HCT116 (cell line): ENCODE measurements at regions not wholly inside any gene's neighbourhood (a gene's known extent, or its start where the extent isn't known, plus 50 kb on each side); places are given as distances from the start of the nearest gene placed in this dataset.

Experiments
- ATAC-seq: fragments of 200-7000 bp; cut with Tn5 transposase; 2 replicates; pipeline ENCODE4 v1.9.1; 2020; ENCODE audit warnings: mild to moderate bottlenecking, moderate library complexity
- BruUV-seq: library from RNA; stranded (reverse); fragments of 400-500 nt; replicated peaks from 2 replicates; lab custom pipeline; 2021; lab: Mats Ljungman, UMichigan
- CTCF ChIA-PET: fragments of 300-600 bp; sonication (Branson Sonifier 250); formaldehyde crosslinking; loops from one replicate; lab custom pipeline; 2021; ENCODE audit warnings: antibody characterized with exemption; lab: Charles Lee
- POLR2A ChIA-PET: fragments of 300-600, 350-600 bp; sonication (Branson Sonifier 250); formaldehyde crosslinking; loops from one replicate; lab custom pipeline; 2021; ENCODE audit warnings: antibody characterized with exemption; lab: Charles Lee
- RAD21 ChIA-PET, 2 experiments: fragments of 300-600 bp; sonication (Branson Sonifier 250); formaldehyde crosslinking; loops; one replicate each; lab custom pipeline; 2023; ENCODE audit warnings: low total read pairs in 2 of 2; ENCODE audit not compliant: uncharacterized antibody in 2 of 2, unreplicated experiment in 2 of 2, low non-redundant PET in 1 of 2; lab: Charles Lee
- DNase-seq: peaks from one replicate; pipeline ENCODE4 v3.0.0-alpha.2; 2010; ENCODE audit warnings: low read depth, low spot score
- H2AFZ ChIP-seq: fragments of 200-600 bp; shearing (Covaris generic), sonication (generic); 2 replicates; pipeline ENCODE4 v1.6.1; 2017; ENCODE audit warnings: low read depth, mixed run types, mixed read lengths, antibody characterized with exemption, low read length; ENCODE audit not compliant: poor library complexity, severe bottlenecking
- H3K27ac ChIP-seq: 2 replicates; pipeline ENCODE4 v1.5.1; 2012; ENCODE audit warnings: low read depth, low read length
- H3K27me3 ChIP-seq: fragments of 200-600 bp; sonication (generic); 2 replicates; pipeline ENCODE4 v1.6.1; 2016; ENCODE audit warnings: mixed run types, low read length, mixed read lengths; ENCODE audit not compliant: insufficient read depth
- H3K36me3 ChIP-seq, 2 experiments: fragments of 200-500 bp in 1 of 2; fragments of 200-600 bp in 1 of 2; sonication (Bioruptor generic) in 1 of 2; sonication (generic) in 1 of 2; 2 replicates each; pipeline versions ENCODE4 v1.5.1 to v1.6.1; 2014 to 2016; ENCODE audit warnings: low read length in 2 of 2, inconsistent platforms in 1 of 2, mixed read lengths in 1 of 2, mixed run types in 1 of 2; ENCODE audit not compliant: insufficient read depth in 2 of 2, control insufficient read depth in 1 of 2
- H3K4me1 ChIP-seq, 2 experiments: fragments of 200-600 bp in 1 of 2; sonication (generic) in 1 of 2; 2 replicates each; pipeline versions ENCODE4 v1.5.1 to v1.6.1; 2012 to 2017; ENCODE audit warnings: low read length in 2 of 2, inconsistent platforms in 1 of 2, mild to moderate bottlenecking in 1 of 2, mixed read lengths in 1 of 2, mixed run types in 1 of 2, moderate library complexity in 1 of 2; ENCODE audit not compliant: insufficient read depth in 2 of 2, control insufficient read depth in 1 of 2
- H3K4me2 ChIP-seq: fragments of 200-600 bp; sonication (generic); 2 replicates; pipeline ENCODE4 v1.6.1; 2017; ENCODE audit warnings: mixed run types, low read length, mixed read lengths
- H3K4me3 ChIP-seq, 2 experiments: fragments of 200-600 bp in 1 of 2; sonication (generic) in 1 of 2; replicated peaks in 1 of 2; 2 replicates each; pipeline ENCODE4 v1.5.1; 2011 to 2016; ENCODE audit warnings: low read length in 2 of 2, control low read depth in 1 of 2, low read depth in 1 of 2, mild to moderate bottlenecking in 1 of 2, mixed read lengths in 1 of 2, mixed run types in 1 of 2
- H3K79me2 ChIP-seq: fragments of 200-600 bp; sonication (generic); 2 replicates; pipeline ENCODE4 v1.6.1; 2017; ENCODE audit warnings: mild to moderate bottlenecking, mixed run types, low read length, moderate library complexity, mixed read lengths; ENCODE audit not compliant: insufficient read depth
- H3K9ac ChIP-seq: fragments of 200-600 bp; sonication (generic); 2 replicates; pipeline ENCODE4 v1.6.1; 2016; ENCODE audit warnings: low read length, mixed read lengths
- H3K9me2 ChIP-seq: fragments of 200-600 bp; sonication (generic), shearing (Covaris generic); 2 replicates; pipeline ENCODE4 v1.6.1; 2017; ENCODE audit warnings: mixed run types, mild to moderate bottlenecking, moderate library complexity; ENCODE audit not compliant: insufficient read depth
- H3K9me3 ChIP-seq, 2 experiments: fragments of 200-500 bp in 1 of 2; fragments of 200-600 bp in 1 of 2; sonication (Bioruptor generic) in 1 of 2; sonication (generic) in 1 of 2; 2 replicates each; pipeline ENCODE4 v1.6.1; 2014 to 2017; ENCODE audit warnings: low read length in 2 of 2, mixed read lengths in 2 of 2, inconsistent platforms in 1 of 2, low read depth in 1 of 2, mild to moderate bottlenecking in 1 of 2, mixed run types in 1 of 2, moderate library complexity in 1 of 2; ENCODE audit not compliant: control insufficient read depth in 1 of 2, insufficient read depth in 1 of 2
- H4K20me1 ChIP-seq: fragments of 200-600 bp; sonication (generic), shearing (Covaris generic); 2 replicates; pipeline ENCODE4 v1.6.1; 2017; ENCODE audit warnings: mixed run types, mild to moderate bottlenecking, moderate library complexity; ENCODE audit not compliant: insufficient read depth
- ATF3 ChIP-seq: IDR thresholded peaks from 2 replicates; pipeline ENCODE4 v1.6.1; 2012
- CBX3 ChIP-seq: IDR thresholded peaks from 2 replicates; pipeline ENCODE4 v1.6.1; 2012; ENCODE audit warnings: low read depth
- CEBPB ChIP-seq: IDR thresholded peaks from 2 replicates; pipeline ENCODE4 v1.6.1; 2012; ENCODE audit warnings: low read depth
- CTCF ChIP-seq, 3 experiments: fragments of 200-600 bp in 1 of 3; sonication (generic) in 1 of 3; IDR thresholded peaks in 2 of 3; conservative IDR thresholded peaks in 1 of 3; 2 replicates each; pipeline ENCODE4 v1.5.1; 2012 to 2017; ENCODE audit warnings: low read depth in 2 of 3, low read length in 2 of 3, antibody characterized with exemption in 1 of 3, borderline replicate concordance in 1 of 3, control low read depth in 1 of 3, mild to moderate bottlenecking in 1 of 3, mixed read lengths in 1 of 3, mixed run types in 1 of 3, moderate library complexity in 1 of 3; ENCODE audit not compliant: insufficient read depth in 1 of 3
- EGR1 ChIP-seq: IDR thresholded peaks from 2 replicates; pipeline ENCODE4 v1.6.1; 2012; ENCODE audit warnings: low read depth
- ELF1 ChIP-seq: IDR thresholded peaks from 2 replicates; pipeline ENCODE4 v1.6.1; 2012; ENCODE audit warnings: low read depth, borderline replicate concordance
- EZH2 ChIP-seq: fragments of 200-600 bp; sonication (generic); IDR thresholded peaks from 2 replicates; pipeline ENCODE4 v1.6.1; 2017; ENCODE audit warnings: antibody characterized with exemption, mixed run types
- EZH2phosphoT487 ChIP-seq: fragments of 200-600 bp; IDR thresholded peaks from 2 replicates; pipeline ENCODE4 v1.6.1; 2018; ENCODE audit warnings: antibody characterized with exemption, borderline replicate concordance
- FOSL1 ChIP-seq: IDR thresholded peaks from 2 replicates; pipeline ENCODE4 v1.6.1; 2012; ENCODE audit warnings: low read depth
- JUND ChIP-seq: IDR thresholded peaks from 2 replicates; pipeline ENCODE4 v1.6.1; 2012
- POLR2A ChIP-seq: IDR thresholded peaks from 2 replicates; pipeline ENCODE4 v1.7.0; 2011; ENCODE audit warnings: borderline replicate concordance; ENCODE audit not compliant: insufficient read depth, insufficient read length; ENCODE audit errors: extremely low read depth
- POLR2AphosphoS5 ChIP-seq: IDR thresholded peaks from 2 replicates; pipeline ENCODE4 v1.6.1; 2011; ENCODE audit warnings: mild to moderate bottlenecking, low read depth, low read length, moderate library complexity
- RAD21 ChIP-seq: IDR thresholded peaks from 2 replicates; pipeline ENCODE4 v1.6.1; 2012; ENCODE audit warnings: low read depth, mild to moderate bottlenecking
- SIN3A ChIP-seq: IDR thresholded peaks from 2 replicates; pipeline ENCODE4 v1.6.1; 2012; ENCODE audit warnings: low read depth
- SP1 ChIP-seq: IDR thresholded peaks from 2 replicates; pipeline ENCODE4 v1.6.1; 2012; ENCODE audit warnings: low read depth
- TCF7L2 ChIP-seq: IDR thresholded peaks from 2 replicates; pipeline ENCODE4 v1.7.0; 2011; ENCODE audit warnings: borderline replicate concordance, inconsistent platforms; ENCODE audit not compliant: insufficient read depth, insufficient read length; ENCODE audit errors: extremely low read depth
- ZFX ChIP-seq: fragments of 450-650 bp; IDR thresholded peaks from 2 replicates; pipeline ENCODE4 v1.6.1; 2017
- intact Hi-C: fragments of 100-400 bp; cut with micrococcal nuclease; formaldehyde crosslinking; loops from 2 replicates; pipeline ENCODE4 v1.10.0; 2022
- TF ChIP-seq, protein P1 (sequence below): IDR thresholded peaks from 2 replicates; pipeline ENCODE4 v1.6.1; 2011; ENCODE audit warnings: mild to moderate bottlenecking, low read length, moderate library complexity; ENCODE audit not compliant: insufficient replicate concordance; ENCODE audit errors: extremely low read depth
- TF ChIP-seq, protein P2 (sequence below): IDR thresholded peaks from 2 replicates; pipeline ENCODE4 v1.6.1; 2012

DNA sequence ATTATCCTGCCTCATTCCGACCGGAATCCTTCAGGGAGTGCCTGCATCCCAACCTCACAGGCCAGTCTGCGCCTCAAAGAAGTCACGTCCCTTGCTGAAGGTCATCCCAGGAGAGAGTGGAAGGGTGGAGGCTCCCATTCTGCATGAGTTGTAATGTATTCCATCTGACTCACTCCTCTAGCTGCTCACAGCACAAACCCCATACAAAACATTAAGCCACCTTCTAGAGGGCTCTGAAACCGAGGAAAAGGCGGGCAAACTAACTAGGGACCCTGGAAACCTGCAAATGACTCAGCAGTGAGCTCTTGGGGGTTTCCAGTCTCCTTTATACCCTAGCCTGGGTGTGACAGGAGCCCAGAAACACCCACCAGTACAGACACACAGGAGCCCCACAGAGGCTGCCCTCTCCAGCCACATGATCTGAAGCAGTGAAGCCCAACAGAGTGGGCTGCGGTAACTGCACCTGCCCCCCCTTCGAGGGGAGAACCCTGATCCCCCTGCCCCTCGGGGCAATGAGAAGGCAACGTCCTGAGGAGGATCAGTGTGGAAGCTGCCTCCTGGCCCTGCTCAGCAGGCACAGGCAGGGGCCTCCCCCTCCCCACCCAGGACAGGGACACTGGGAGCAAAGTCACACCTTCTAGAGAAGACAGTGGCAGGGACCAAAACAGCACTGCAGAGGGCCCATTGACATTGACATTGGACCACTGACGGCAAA, 69.3 kb upstream of the SNTG2 start:
- ChIA-PET CTCF (no interaction called here), POLR2A (no interaction called here), RAD21 (no interaction called here)
- Histone ChIP-seq H3K79me2 (no peaks in the 10 kb centered on the region), H3K9me2 (no peaks in the 10 kb centered on the region), H3K9ac (no peak overlapping the region), H3K36me3 (no peaks in the 10 kb centered on the region), H3K9me3 (no peaks in the 10 kb centered on the region), H3K27ac (no peak overlapping the region), H3K4me1 (no peaks in the 10 kb centered on the region), H4K20me1 (no peaks in the 10 kb centered on the region), H3K27me3 (peaks cover 57% of the 10 kb centered on the region), H3K4me2 (no peak overlapping the region), H3K4me3 (no peak overlapping the region), H2AFZ (no peak overlapping the region)
- no peak for DNase-seq
- intact Hi-C loops: no loop called here
- no TSS peak for BruUV-seq
- TF ChIP-seq POLR2AphosphoS5: no peak
- no peak for TF ChIP-seq ZFX
- TF ChIP-seq ATF3: no peak
- no peak for TF ChIP-seq RAD21
- TF ChIP-seq JUND: no peak
- no peak for TF ChIP-seq EZH2
- no peak for TF ChIP-seq EGR1
- no peak for TF ChIP-seq SP1
- TF ChIP-seq, protein P1, sequence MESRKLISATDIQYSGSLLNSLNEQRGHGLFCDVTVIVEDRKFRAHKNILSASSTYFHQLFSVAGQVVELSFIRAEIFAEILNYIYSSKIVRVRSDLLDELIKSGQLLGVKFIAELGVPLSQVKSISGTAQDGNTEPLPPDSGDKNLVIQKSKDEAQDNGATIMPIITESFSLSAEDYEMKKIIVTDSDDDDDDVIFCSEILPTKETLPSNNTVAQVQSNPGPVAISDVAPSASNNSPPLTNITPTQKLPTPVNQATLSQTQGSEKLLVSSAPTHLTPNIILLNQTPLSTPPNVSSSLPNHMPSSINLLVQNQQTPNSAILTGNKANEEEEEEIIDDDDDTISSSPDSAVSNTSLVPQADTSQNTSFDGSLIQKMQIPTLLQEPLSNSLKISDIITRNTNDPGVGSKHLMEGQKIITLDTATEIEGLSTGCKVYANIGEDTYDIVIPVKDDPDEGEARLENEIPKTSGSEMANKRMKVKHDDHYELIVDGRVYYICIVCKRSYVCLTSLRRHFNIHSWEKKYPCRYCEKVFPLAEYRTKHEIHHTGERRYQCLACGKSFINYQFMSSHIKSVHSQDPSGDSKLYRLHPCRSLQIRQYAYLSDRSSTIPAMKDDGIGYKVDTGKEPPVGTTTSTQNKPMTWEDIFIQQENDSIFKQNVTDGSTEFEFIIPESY: no peak
- TF ChIP-seq EZH2phosphoT487: no peak
- TF ChIP-seq CEBPB: no peak
- no peak for TF ChIP-seq FOSL1
- TF ChIP-seq CBX3: no peak
- TF ChIP-seq TCF7L2: no peak
- no peak for TF ChIP-seq ELF1
- TF ChIP-seq SIN3A: no peak
- no peak for TF ChIP-seq POLR2A
- TF ChIP-seq CTCF (IDR thresholded peaks at IDR 0.05 in 2 of 3, conservative IDR thresholded peaks at IDR 0.05 in 1 of 3; ENCODE audit: borderline replicate concordance in 1 of 3, insufficient read depth in 1 of 3, low read depth in 2 of 3, low read length in 2 of 3): no peak
- TF ChIP-seq, protein P2, sequence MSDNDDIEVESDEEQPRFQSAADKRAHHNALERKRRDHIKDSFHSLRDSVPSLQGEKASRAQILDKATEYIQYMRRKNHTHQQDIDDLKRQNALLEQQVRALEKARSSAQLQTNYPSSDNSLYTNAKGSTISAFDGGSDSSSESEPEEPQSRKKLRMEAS: no peak
- no peak for ATAC-seq
